Activated CD4-positive, alpha-beta T cell treated with anti-CD3 and anti-CD28 coated beads, Interleukin-2, amount 10 ng/mL, durations not matched to agents 7 days and 5 days (primary cell): ENCODE measurements at regions not wholly inside any gene's neighbourhood (a gene's known extent, or its start where the extent isn't known, plus 50 kb on each side); places are given as distances from the start of the nearest gene placed in this dataset.

ENCODE experiments used
- CTCF ChIA-PET: fragments of 350-600 bp; sonication (Branson Sonifier 250); formaldehyde crosslinking; loops from one replicate; lab custom pipeline; 2021; ENCODE audit warnings: antibody characterized with exemption; lab: Charles Lee
- POLR2A ChIA-PET: fragments of 350-600 bp; sonication (Branson Sonifier 250); formaldehyde crosslinking; loops from one replicate; lab custom pipeline; 2021; ENCODE audit warnings: antibody characterized with exemption; lab: Charles Lee
- DNase-seq: peaks from one replicate; pipeline ENCODE4 v3.0.0-alpha.2; 2020
- H3K27ac Mint-ChIP-seq: one replicate; pipeline ENCODE4 v1.8.0; 2021; ENCODE audit warnings: mild to moderate bottlenecking, moderate library complexity, mixed read lengths
- H3K27me3 Mint-ChIP-seq: one replicate; pipeline ENCODE4 v1.8.0; 2021; ENCODE audit warnings: mixed read lengths
- H3K36me3 Mint-ChIP-seq: one replicate; pipeline ENCODE4 v1.8.0; 2021; ENCODE audit warnings: low read depth, mixed read lengths
- H3K4me1 Mint-ChIP-seq: one replicate; pipeline ENCODE4 v1.8.0; 2021; ENCODE audit warnings: mixed read lengths
- H3K4me3 Mint-ChIP-seq: one replicate; pipeline ENCODE4 v1.8.0; 2021; ENCODE audit warnings: mild to moderate bottlenecking, moderate library complexity, mixed read lengths
- H3K9me3 Mint-ChIP-seq: one replicate; pipeline ENCODE4 v1.8.0; 2021; ENCODE audit warnings: mixed read lengths

- ChIA-PET POLR2A (no interaction called here), CTCF (no interaction called here)
- H3K36me3 Mint-ChIP-seq = no peaks in the 10 kb centered on the region
Observed at GRCh38 chr1:88063605-88064004, 620.5 kb upstream of the PKN2 start.

DNA sequence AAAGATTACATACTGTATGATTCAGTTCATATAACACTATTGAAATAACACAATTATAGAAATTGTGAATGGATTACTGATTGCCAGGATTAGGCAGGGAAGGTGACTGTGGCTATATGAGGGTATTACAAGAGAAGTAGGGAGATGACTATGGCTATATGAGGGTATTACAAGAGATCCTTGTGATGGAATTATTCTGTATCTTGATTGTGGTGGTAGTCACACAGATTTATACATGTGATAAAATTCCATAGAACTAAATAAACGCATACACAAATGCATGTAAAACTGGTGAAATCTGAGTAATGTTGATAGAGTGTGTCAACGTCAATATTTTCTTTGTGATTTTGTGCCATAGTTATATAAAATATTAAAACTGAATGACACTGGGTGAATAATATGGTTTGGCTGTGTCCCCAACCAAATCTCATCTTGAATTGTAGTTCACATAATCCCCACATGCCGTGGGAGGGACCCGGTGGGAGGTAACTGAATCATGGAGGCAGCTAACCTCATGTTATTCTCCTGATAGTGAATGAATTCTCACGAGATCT, 615.6 kb upstream of the PKN2 start:
- ChIA-PET CTCF (no interaction called here), POLR2A (no interaction called here)
- H3K4me3 Mint-ChIP-seq = no peak overlapping the region
- DNase-seq = no peak
- no peaks in the 10 kb centered on the region for H3K9me3 Mint-ChIP-seq
- no peak overlapping the region for H3K27ac Mint-ChIP-seq
- no peaks in the 10 kb centered on the region for H3K36me3 Mint-ChIP-seq
- peaks cover 3% of the 10 kb centered on the region for H3K27me3 Mint-ChIP-seq
- H3K4me1 Mint-ChIP-seq = no peaks in the 10 kb centered on the region

More at GRCh38 chr1:88063605-88064004, 620.5 kb upstream of the PKN2 start:
- no peaks in the 10 kb centered on the region for H3K9me3 Mint-ChIP-seq
- peaks cover 3% of the 10 kb centered on the region for H3K27me3 Mint-ChIP-seq
- no peaks in the 10 kb centered on the region for H3K4me1 Mint-ChIP-seq
- H3K27ac Mint-ChIP-seq = no peak overlapping the region
- no peak overlapping the region for H3K4me3 Mint-ChIP-seq
- DNase-seq = no peak

DNA sequence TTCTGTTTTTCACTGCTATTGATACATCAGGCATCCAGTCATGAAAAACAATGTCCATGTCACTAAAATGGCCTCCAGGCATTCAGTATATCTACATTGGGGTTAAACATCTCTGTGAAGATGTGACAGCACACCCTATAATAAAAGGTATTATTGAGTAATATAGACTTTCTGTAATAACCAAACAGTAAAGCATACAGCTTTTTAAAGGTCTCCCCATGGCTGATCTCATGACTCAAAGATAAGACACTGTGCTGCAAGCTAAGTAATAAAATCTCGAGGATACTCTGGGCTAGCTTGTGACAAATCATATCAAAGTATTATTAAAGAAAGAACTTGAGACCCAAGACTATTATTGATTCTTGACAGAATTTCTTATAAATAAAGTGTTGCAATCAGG, 613.1 kb upstream of the PKN2 start:
- POLR2A ChIA-PET = no interaction called here
- Mint-ChIP-seq H3K36me3 (no peaks in the 10 kb centered on the region), H3K4me3 (no peak overlapping the region)

GRCh38 chr1:88074661-88075060, 609.4 kb upstream of the PKN2 start:
- Mint-ChIP-seq H3K4me3 (no peak overlapping the region), H3K27ac (no peak overlapping the region), H3K9me3 (no peaks in the 10 kb centered on the region), H3K36me3 (no peaks in the 10 kb centered on the region), H3K27me3 (no peaks in the 10 kb centered on the region), H3K4me1 (no peaks in the 10 kb centered on the region)
- ChIA-PET POLR2A (no interaction called here), CTCF (no interaction called here)
- no peak for DNase-seq

More for the DNA sequence above, 613.1 kb upstream of the PKN2 start:
- Mint-ChIP-seq H3K4me1 (no peaks in the 10 kb centered on the region), H3K27ac (no peak overlapping the region), H3K27me3 (no peaks in the 10 kb centered on the region), H3K9me3 (no peaks in the 10 kb centered on the region)
- CTCF ChIA-PET = no interaction called here
- no peak for DNase-seq

- no peak overlapping the region for H3K4me3 Mint-ChIP-seq
- POLR2A ChIA-PET = no interaction called here
- CTCF ChIA-PET = no interaction called here
- H3K27me3 Mint-ChIP-seq = no peaks in the 10 kb centered on the region
- H3K4me1 Mint-ChIP-seq = no peaks in the 10 kb centered on the region
- no peak overlapping the region for H3K27ac Mint-ChIP-seq
- DNase-seq = no peak
- no peaks in the 10 kb centered on the region for H3K9me3 Mint-ChIP-seq
- no peaks in the 10 kb centered on the region for H3K36me3 Mint-ChIP-seq
Observed at GRCh38 chr1:88075813-88076212, 608.3 kb upstream of the PKN2 start.

DNA sequence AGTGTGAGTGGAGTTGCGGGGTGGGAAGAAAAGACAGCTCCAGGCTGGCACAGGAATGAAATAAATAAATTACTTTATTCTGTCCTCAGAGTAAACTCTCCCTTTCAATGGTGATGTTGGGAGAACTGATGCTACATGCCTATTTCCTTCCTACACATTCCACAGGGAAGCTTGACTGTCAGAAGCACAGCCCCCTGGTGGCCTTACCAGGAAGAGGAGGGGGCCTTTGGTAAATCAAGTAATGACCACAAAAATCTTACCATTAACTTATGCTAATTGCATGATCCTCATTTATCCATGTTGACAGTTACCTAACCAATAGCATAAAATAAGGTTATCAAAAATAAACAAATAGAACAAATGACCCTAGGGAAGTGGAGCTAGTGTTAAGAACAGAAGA, 605.0 kb upstream of the PKN2 start:
- ChIA-PET CTCF (interaction anchor here (0.7 kb wide), 1 partner anchor 120 kb away, joined by 3 read pairs; no protein-coding TSS in a partner anchor), POLR2A (no interaction called here)
- Mint-ChIP-seq H3K27me3 (no peaks in the 10 kb centered on the region), H3K27ac (no peak overlapping the region), H3K4me3 (no peak overlapping the region), H3K4me1 (no peaks in the 10 kb centered on the region), H3K36me3 (no peaks in the 10 kb centered on the region), H3K9me3 (no peaks in the 10 kb centered on the region)
- no peak for DNase-seq

GRCh38 chr1:88080875-88081274, 603.2 kb upstream of the PKN2 start:
- CTCF ChIA-PET = no interaction called here
- Mint-ChIP-seq H3K9me3 (no peaks in the 10 kb centered on the region), H3K36me3 (no peaks in the 10 kb centered on the region), H3K4me1 (no peaks in the 10 kb centered on the region), H3K4me3 (no peak overlapping the region), H3K27me3 (no peaks in the 10 kb centered on the region), H3K27ac (no peak overlapping the region)
- no peak for DNase-seq
- POLR2A ChIA-PET = no interaction called here

DNA sequence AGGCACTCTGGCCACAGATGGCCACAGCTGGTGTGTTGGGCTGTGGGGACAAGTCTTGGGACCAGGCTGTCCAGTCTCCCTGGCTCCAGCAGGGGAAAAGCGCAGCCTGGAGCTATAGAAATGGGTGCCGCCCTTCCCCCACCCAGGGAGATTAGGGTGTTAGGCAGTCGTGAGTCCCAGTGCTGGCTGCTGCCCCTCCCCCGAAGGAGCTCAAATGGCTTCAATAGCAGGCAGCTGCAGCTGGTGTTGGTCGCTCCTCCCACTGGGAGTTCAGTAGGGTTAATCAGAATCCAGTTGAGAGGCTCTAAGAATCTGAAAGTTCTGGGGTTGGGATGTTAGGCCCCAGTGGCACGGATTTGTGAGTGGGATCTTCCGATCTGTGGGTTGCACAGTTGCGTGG, 595.6 kb upstream of the PKN2 start:
- ChIA-PET POLR2A (no interaction called here), CTCF (no interaction called here)
- peaks cover 2% of the 10 kb centered on the region for H3K9me3 Mint-ChIP-seq
- no peaks in the 10 kb centered on the region for H3K27me3 Mint-ChIP-seq
- H3K36me3 Mint-ChIP-seq = no peaks in the 10 kb centered on the region
- DNase-seq = no peak
- H3K4me1 Mint-ChIP-seq = no peaks in the 10 kb centered on the region
- H3K27ac Mint-ChIP-seq = no peak overlapping the region
- no peak overlapping the region for H3K4me3 Mint-ChIP-seq

- no peak for DNase-seq
- peaks cover 2% of the 10 kb centered on the region for H3K9me3 Mint-ChIP-seq
- H3K4me1 Mint-ChIP-seq = no peaks in the 10 kb centered on the region
- H3K27me3 Mint-ChIP-seq = no peaks in the 10 kb centered on the region
- ChIA-PET POLR2A (no interaction called here), CTCF (no interaction called here)
- H3K27ac Mint-ChIP-seq = no peak overlapping the region
- H3K4me3 Mint-ChIP-seq = no peak overlapping the region
- H3K36me3 Mint-ChIP-seq = no peaks in the 10 kb centered on the region
Observed at GRCh38 chr1:88089961-88090360, 594.1 kb upstream of the PKN2 start.

- no peak overlapping the region for H3K27ac Mint-ChIP-seq
- H3K9me3 Mint-ChIP-seq = no peaks in the 10 kb centered on the region
- H3K4me1 Mint-ChIP-seq = no peaks in the 10 kb centered on the region
- CTCF ChIA-PET = no interaction called here
- H3K36me3 Mint-ChIP-seq = no peaks in the 10 kb centered on the region
- POLR2A ChIA-PET = no interaction called here
- DNase-seq = no peak
- peaks cover 4% of the 10 kb centered on the region for H3K27me3 Mint-ChIP-seq
- H3K4me3 Mint-ChIP-seq = no peak overlapping the region
Observed at GRCh38 chr1:88098881-88099280, 585.2 kb upstream of the PKN2 start.

GRCh38 chr1:88101041-88101440, 583.0 kb upstream of the PKN2 start:
- ChIA-PET CTCF (no interaction called here), POLR2A (no interaction called here)
- no peaks in the 10 kb centered on the region for H3K4me1 Mint-ChIP-seq
- no peak overlapping the region for H3K4me3 Mint-ChIP-seq
- no peaks in the 10 kb centered on the region for H3K36me3 Mint-ChIP-seq
- no peak overlapping the region for H3K27ac Mint-ChIP-seq
- no peak for DNase-seq
- H3K9me3 Mint-ChIP-seq = no peaks in the 10 kb centered on the region
- peaks cover 4% of the 10 kb centered on the region for H3K27me3 Mint-ChIP-seq

- Mint-ChIP-seq H3K9me3 (no peaks in the 10 kb centered on the region), H3K4me3 (no peak overlapping the region), H3K27me3 (no peaks in the 10 kb centered on the region), H3K27ac (no peak overlapping the region), H3K36me3 (no peaks in the 10 kb centered on the region), H3K4me1 (no peaks in the 10 kb centered on the region)
- ChIA-PET CTCF (no interaction called here), POLR2A (no interaction called here)
- no peak for DNase-seq
Observed at GRCh38 chr1:88104236-88104635, 579.8 kb upstream of the PKN2 start.

- DNase-seq = no peak
- H3K4me3 Mint-ChIP-seq = no peak overlapping the region
- no peaks in the 10 kb centered on the region for H3K36me3 Mint-ChIP-seq
- ChIA-PET POLR2A (no interaction called here), CTCF (no interaction called here)
- no peaks in the 10 kb centered on the region for H3K27me3 Mint-ChIP-seq
- H3K4me1 Mint-ChIP-seq = no peaks in the 10 kb centered on the region
- no peaks in the 10 kb centered on the region for H3K9me3 Mint-ChIP-seq
- H3K27ac Mint-ChIP-seq = no peak overlapping the region
Observed at GRCh38 chr1:88104886-88105285, 579.2 kb upstream of the PKN2 start.

GRCh38 chr1:88111816-88112215, 572.3 kb upstream of the PKN2 start:
- Mint-ChIP-seq H3K9me3 (no peaks in the 10 kb centered on the region), H3K36me3 (no peaks in the 10 kb centered on the region), H3K27ac (no peak overlapping the region), H3K27me3 (no peaks in the 10 kb centered on the region), H3K4me1 (no peaks in the 10 kb centered on the region), H3K4me3 (no peak overlapping the region)
- DNase-seq = no peak
- POLR2A ChIA-PET = no interaction called here
- CTCF ChIA-PET = no interaction called here
